Endothelial cell (in vitro differentiated cells): ENCODE measurements at regions not wholly inside any gene's neighbourhood (a gene's known extent, or its start where the extent isn't known, plus 50 kb on each side); places are given as distances from the start of the nearest gene placed in this dataset.

ENCODE experiments used
- DNase-seq: peaks from one replicate; pipeline ENCODE4 v3.0.0; 2021; ENCODE audit warnings: low spot score
- H3K27ac Mint-ChIP-seq: one replicate; pipeline ENCODE4 v1.8.0; 2021; ENCODE audit warnings: mixed read lengths, inconsistent platforms; ENCODE audit not compliant: unreplicated experiment
- H3K27me3 Mint-ChIP-seq: one replicate; pipeline ENCODE4 v1.8.0; 2021; ENCODE audit warnings: mild to moderate bottlenecking, moderate library complexity, mixed read lengths, inconsistent platforms; ENCODE audit not compliant: unreplicated experiment
- H3K36me3 Mint-ChIP-seq: one replicate; pipeline ENCODE4 v1.8.0; 2021; ENCODE audit warnings: mild to moderate bottlenecking, low read depth, mixed read lengths, inconsistent platforms; ENCODE audit not compliant: unreplicated experiment
- H3K4me1 Mint-ChIP-seq: one replicate; pipeline ENCODE4 v1.8.0; 2021; ENCODE audit warnings: mild to moderate bottlenecking, mixed read lengths, inconsistent platforms; ENCODE audit not compliant: unreplicated experiment
- H3K4me3 Mint-ChIP-seq: one replicate; pipeline ENCODE4 v1.8.0; 2021; ENCODE audit warnings: mild to moderate bottlenecking, mixed read lengths, inconsistent platforms; ENCODE audit not compliant: unreplicated experiment
- H3K9me3 Mint-ChIP-seq: one replicate; pipeline ENCODE4 v1.8.0; 2021; ENCODE audit warnings: mixed read lengths, inconsistent platforms; ENCODE audit not compliant: unreplicated experiment
- CTCF ChIP-seq: fragments of 200-600 bp; sonication (generic); IDR thresholded peaks from one replicate; pipeline ENCODE4 v1.5.0; 2021; ENCODE audit warnings: antibody characterized with exemption; ENCODE audit not compliant: unreplicated experiment

- no peaks in the 10 kb centered on the region for H3K27me3 Mint-ChIP-seq
- H3K4me1 Mint-ChIP-seq: no peaks in the 10 kb centered on the region
Measured at GRCh38 chr13:47774671-47774994, 226.4 kb downstream of the SUCLA2 start.

GRCh38 chr13:47764817-47765216 is 236.3 kb downstream of the SUCLA2 start:
- no peaks in the 10 kb centered on the region for H3K36me3 Mint-ChIP-seq
- H3K27ac Mint-ChIP-seq: no peak overlapping the region
- no peaks in the 10 kb centered on the region for H3K27me3 Mint-ChIP-seq
- no peaks in the 10 kb centered on the region for H3K4me1 Mint-ChIP-seq
- no peak for TF ChIP-seq CTCF
- no peak overlapping the region for H3K4me3 Mint-ChIP-seq
- H3K9me3 Mint-ChIP-seq: no peaks in the 10 kb centered on the region
- DNase-seq: no peak

More at GRCh38 chr13:47774671-47774994, 226.4 kb downstream of the SUCLA2 start:
- no peak for TF ChIP-seq CTCF
- Mint-ChIP-seq H3K27ac (no peak overlapping the region), H3K4me3 (no peak overlapping the region), H3K36me3 (peaks cover 3% of the 10 kb centered on the region), H3K9me3 (no peaks in the 10 kb centered on the region)
- no peak for DNase-seq

GRCh38 chr13:47757466-47758080 is 243.5 kb downstream of the SUCLA2 start:
- no peaks in the 10 kb centered on the region for H3K36me3 Mint-ChIP-seq
- no peaks in the 10 kb centered on the region for H3K4me1 Mint-ChIP-seq
- no peaks in the 10 kb centered on the region for H3K9me3 Mint-ChIP-seq
- DNase-seq: no peak
- H3K27me3 Mint-ChIP-seq: no peaks in the 10 kb centered on the region
- no peak for TF ChIP-seq CTCF
- H3K4me3 Mint-ChIP-seq: no peak overlapping the region
- H3K27ac Mint-ChIP-seq: no peak overlapping the region

- Mint-ChIP-seq H3K27ac (no peak overlapping the region), H3K36me3 (no peaks in the 10 kb centered on the region), H3K4me1 (peaks cover 8% of the 10 kb centered on the region), H3K27me3 (peaks cover 1% of the 10 kb centered on the region), H3K9me3 (no peaks in the 10 kb centered on the region), H3K4me3 (no peak overlapping the region)
- no peak for TF ChIP-seq CTCF
- no peak for DNase-seq
Measured at GRCh38 chr13:47747901-47748300, 253.2 kb downstream of the SUCLA2 start.

GRCh38 chr13:47726394-47726793 is 274.7 kb downstream of the SUCLA2 start:
- Mint-ChIP-seq H3K9me3 (no peaks in the 10 kb centered on the region), H3K4me3 (no peak overlapping the region)
- DNase-seq: no peak

More at GRCh38 chr13:47726394-47726793, 274.7 kb downstream of the SUCLA2 start:
- H3K4me1 Mint-ChIP-seq: no peaks in the 10 kb centered on the region
- no peak for TF ChIP-seq CTCF
- H3K36me3 Mint-ChIP-seq: no peaks in the 10 kb centered on the region
- H3K27me3 Mint-ChIP-seq: no peaks in the 10 kb centered on the region
- H3K27ac Mint-ChIP-seq: no peak overlapping the region
